Suprapubic skin (tissue), 3 donors: ENCODE measurements at regions not wholly inside any gene's neighbourhood (a gene's known extent, or its start where the extent isn't known, plus 50 kb on each side); places are given as distances from the start of the nearest gene placed in this dataset.

Source experiments
- POLR2A ChIP-seq, 2 donors: fragments of 450-650 bp; IDR thresholded peaks; one replicate each; pipeline ENCODE4 v1.6.1; 2017; ENCODE audit warnings: antibody characterized with exemption in 2 of 2, mild to moderate bottlenecking in 2 of 2, moderate library complexity in 2 of 2
- TF ChIP-seq, protein P1 (sequence below), 2 donors: fragments of 200-600 bp in 1 of 2; fragments of 450-650 bp in 1 of 2; sonication (generic) in 1 of 2; IDR thresholded peaks; one replicate each; pipeline ENCODE4 v1.5.1; 2016 to 2019; ENCODE audit warnings: antibody characterized with exemption in 2 of 2, mild to moderate bottlenecking in 1 of 2, moderate library complexity in 1 of 2

DNA sequence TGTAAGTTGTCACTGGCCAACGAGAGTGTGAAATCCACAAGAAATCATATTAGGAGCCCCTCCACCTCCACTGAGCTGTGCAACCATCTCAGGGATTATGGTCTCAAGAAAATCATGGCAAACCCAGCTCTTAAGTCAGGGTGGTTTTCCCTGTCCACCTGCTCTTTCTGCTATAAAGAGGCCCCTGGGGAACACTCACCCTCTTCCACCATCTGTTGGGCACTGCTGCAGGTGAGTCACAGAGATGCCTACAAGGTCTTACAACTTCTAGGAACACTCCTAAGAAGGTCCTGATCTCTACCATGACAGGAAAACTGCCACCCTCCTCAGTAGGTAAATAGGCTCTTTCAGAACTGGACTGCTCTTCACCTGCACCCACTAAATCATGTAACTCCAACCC is 61.8 kb downstream of the DRD1 start:
- TF ChIP-seq POLR2A (IDR thresholded peaks at IDR 0.05), result no peak
- TF ChIP-seq, protein P1, sequence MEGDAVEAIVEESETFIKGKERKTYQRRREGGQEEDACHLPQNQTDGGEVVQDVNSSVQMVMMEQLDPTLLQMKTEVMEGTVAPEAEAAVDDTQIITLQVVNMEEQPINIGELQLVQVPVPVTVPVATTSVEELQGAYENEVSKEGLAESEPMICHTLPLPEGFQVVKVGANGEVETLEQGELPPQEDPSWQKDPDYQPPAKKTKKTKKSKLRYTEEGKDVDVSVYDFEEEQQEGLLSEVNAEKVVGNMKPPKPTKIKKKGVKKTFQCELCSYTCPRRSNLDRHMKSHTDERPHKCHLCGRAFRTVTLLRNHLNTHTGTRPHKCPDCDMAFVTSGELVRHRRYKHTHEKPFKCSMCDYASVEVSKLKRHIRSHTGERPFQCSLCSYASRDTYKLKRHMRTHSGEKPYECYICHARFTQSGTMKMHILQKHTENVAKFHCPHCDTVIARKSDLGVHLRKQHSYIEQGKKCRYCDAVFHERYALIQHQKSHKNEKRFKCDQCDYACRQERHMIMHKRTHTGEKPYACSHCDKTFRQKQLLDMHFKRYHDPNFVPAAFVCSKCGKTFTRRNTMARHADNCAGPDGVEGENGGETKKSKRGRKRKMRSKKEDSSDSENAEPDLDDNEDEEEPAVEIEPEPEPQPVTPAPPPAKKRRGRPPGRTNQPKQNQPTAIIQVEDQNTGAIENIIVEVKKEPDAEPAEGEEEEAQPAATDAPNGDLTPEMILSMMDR (IDR thresholded peaks at IDR 0.05), result no peak
